ENCODE measurements at regions not wholly inside any gene's neighbourhood (a gene's known extent, or its start where the extent isn't known, plus 50 kb on each side); places are given as distances from the start of the nearest gene placed in this dataset.

DNA sequence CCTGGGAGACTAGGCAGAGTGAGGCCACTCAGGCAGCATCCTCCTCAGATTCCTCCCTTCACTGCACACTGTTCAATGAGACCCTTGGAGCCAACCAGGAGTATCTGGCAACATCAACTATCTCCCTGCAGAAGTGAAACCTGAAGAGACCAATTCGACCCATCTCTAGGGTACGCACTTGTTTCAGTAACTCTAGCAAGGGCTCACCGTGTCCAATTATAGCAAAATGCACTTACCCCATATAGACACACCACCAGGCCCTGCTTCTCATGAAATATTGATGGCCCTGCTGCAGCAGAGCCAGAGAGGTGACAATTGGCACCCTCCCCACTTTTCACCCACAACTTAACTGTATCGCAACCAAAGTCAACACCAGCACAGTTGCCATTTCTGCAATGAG lies 196.1 kb upstream of the IGF1R start:
- no peak for TF ChIP-seq EZH2 (IDR thresholded peaks at IDR 0.05)
- TF ChIP-seq POLR2AphosphoS5 (IDR thresholded peaks at IDR 0.05; ENCODE audit: borderline replicate concordance, low read depth, low read length): no peak
- no peak for TF ChIP-seq FOXP2 (optimal IDR thresholded peaks at IDR 0.05; ENCODE audit: control extremely low read depth, extremely low read length, insufficient read depth)
